HCT116 (cell line): ENCODE measurements at regions not wholly inside any gene's neighbourhood (a gene's known extent, or its start where the extent isn't known, plus 50 kb on each side); places are given as distances from the start of the nearest gene placed in this dataset.

ENCODE experiments used
- ATAC-seq: fragments of 200-7000 bp; cut with Tn5 transposase; 2 replicates; pipeline ENCODE4 v1.9.1; 2020; ENCODE audit warnings: mild to moderate bottlenecking, moderate library complexity
- BruUV-seq: library from RNA; stranded (reverse); fragments of 400-500 nt; replicated peaks from 2 replicates; lab custom pipeline; 2021; lab: Mats Ljungman, UMichigan
- CTCF ChIA-PET: fragments of 300-600 bp; sonication (Branson Sonifier 250); formaldehyde crosslinking; loops from one replicate; lab custom pipeline; 2021; ENCODE audit warnings: antibody characterized with exemption; lab: Charles Lee
- POLR2A ChIA-PET: fragments of 300-600, 350-600 bp; sonication (Branson Sonifier 250); formaldehyde crosslinking; loops from one replicate; lab custom pipeline; 2021; ENCODE audit warnings: antibody characterized with exemption; lab: Charles Lee
- RAD21 ChIA-PET, 2 experiments: fragments of 300-600 bp; sonication (Branson Sonifier 250); formaldehyde crosslinking; loops; one replicate each; lab custom pipeline; 2023; ENCODE audit warnings: low total read pairs in 2 of 2; ENCODE audit not compliant: uncharacterized antibody in 2 of 2, unreplicated experiment in 2 of 2, low non-redundant PET in 1 of 2; lab: Charles Lee
- DNase-seq: peaks from one replicate; pipeline ENCODE4 v3.0.0-alpha.2; 2010; ENCODE audit warnings: low read depth, low spot score
- H2AFZ ChIP-seq: fragments of 200-600 bp; shearing (Covaris generic), sonication (generic); 2 replicates; pipeline ENCODE4 v1.6.1; 2017; ENCODE audit warnings: low read depth, mixed run types, mixed read lengths, antibody characterized with exemption, low read length; ENCODE audit not compliant: poor library complexity, severe bottlenecking
- H3K27ac ChIP-seq: 2 replicates; pipeline ENCODE4 v1.5.1; 2012; ENCODE audit warnings: low read depth, low read length
- H3K27me3 ChIP-seq: fragments of 200-600 bp; sonication (generic); 2 replicates; pipeline ENCODE4 v1.6.1; 2016; ENCODE audit warnings: mixed run types, low read length, mixed read lengths; ENCODE audit not compliant: insufficient read depth
- H3K36me3 ChIP-seq, 2 experiments: fragments of 200-500 bp in 1 of 2; fragments of 200-600 bp in 1 of 2; sonication (Bioruptor generic) in 1 of 2; sonication (generic) in 1 of 2; 2 replicates each; pipeline versions ENCODE4 v1.5.1 to v1.6.1; 2014 to 2016; ENCODE audit warnings: low read length in 2 of 2, inconsistent platforms in 1 of 2, mixed read lengths in 1 of 2, mixed run types in 1 of 2; ENCODE audit not compliant: insufficient read depth in 2 of 2, control insufficient read depth in 1 of 2
- H3K4me1 ChIP-seq, 2 experiments: fragments of 200-600 bp in 1 of 2; sonication (generic) in 1 of 2; 2 replicates each; pipeline versions ENCODE4 v1.5.1 to v1.6.1; 2012 to 2017; ENCODE audit warnings: low read length in 2 of 2, inconsistent platforms in 1 of 2, mild to moderate bottlenecking in 1 of 2, mixed read lengths in 1 of 2, mixed run types in 1 of 2, moderate library complexity in 1 of 2; ENCODE audit not compliant: insufficient read depth in 2 of 2, control insufficient read depth in 1 of 2
- H3K4me2 ChIP-seq: fragments of 200-600 bp; sonication (generic); 2 replicates; pipeline ENCODE4 v1.6.1; 2017; ENCODE audit warnings: mixed run types, low read length, mixed read lengths
- H3K4me3 ChIP-seq, 2 experiments: fragments of 200-600 bp in 1 of 2; sonication (generic) in 1 of 2; replicated peaks in 1 of 2; 2 replicates each; pipeline ENCODE4 v1.5.1; 2011 to 2016; ENCODE audit warnings: low read length in 2 of 2, control low read depth in 1 of 2, low read depth in 1 of 2, mild to moderate bottlenecking in 1 of 2, mixed read lengths in 1 of 2, mixed run types in 1 of 2
- H3K79me2 ChIP-seq: fragments of 200-600 bp; sonication (generic); 2 replicates; pipeline ENCODE4 v1.6.1; 2017; ENCODE audit warnings: mild to moderate bottlenecking, mixed run types, low read length, moderate library complexity, mixed read lengths; ENCODE audit not compliant: insufficient read depth
- H3K9ac ChIP-seq: fragments of 200-600 bp; sonication (generic); 2 replicates; pipeline ENCODE4 v1.6.1; 2016; ENCODE audit warnings: low read length, mixed read lengths
- H3K9me2 ChIP-seq: fragments of 200-600 bp; sonication (generic), shearing (Covaris generic); 2 replicates; pipeline ENCODE4 v1.6.1; 2017; ENCODE audit warnings: mixed run types, mild to moderate bottlenecking, moderate library complexity; ENCODE audit not compliant: insufficient read depth
- H3K9me3 ChIP-seq, 2 experiments: fragments of 200-500 bp in 1 of 2; fragments of 200-600 bp in 1 of 2; sonication (Bioruptor generic) in 1 of 2; sonication (generic) in 1 of 2; 2 replicates each; pipeline ENCODE4 v1.6.1; 2014 to 2017; ENCODE audit warnings: low read length in 2 of 2, mixed read lengths in 2 of 2, inconsistent platforms in 1 of 2, low read depth in 1 of 2, mild to moderate bottlenecking in 1 of 2, mixed run types in 1 of 2, moderate library complexity in 1 of 2; ENCODE audit not compliant: control insufficient read depth in 1 of 2, insufficient read depth in 1 of 2
- H4K20me1 ChIP-seq: fragments of 200-600 bp; sonication (generic), shearing (Covaris generic); 2 replicates; pipeline ENCODE4 v1.6.1; 2017; ENCODE audit warnings: mixed run types, mild to moderate bottlenecking, moderate library complexity; ENCODE audit not compliant: insufficient read depth
- CBX3 ChIP-seq: IDR thresholded peaks from 2 replicates; pipeline ENCODE4 v1.6.1; 2012; ENCODE audit warnings: low read depth
- CEBPB ChIP-seq: IDR thresholded peaks from 2 replicates; pipeline ENCODE4 v1.6.1; 2012; ENCODE audit warnings: low read depth
- CTCF ChIP-seq, 3 experiments: fragments of 200-600 bp in 1 of 3; sonication (generic) in 1 of 3; IDR thresholded peaks in 2 of 3; conservative IDR thresholded peaks in 1 of 3; 2 replicates each; pipeline ENCODE4 v1.5.1; 2012 to 2017; ENCODE audit warnings: low read depth in 2 of 3, low read length in 2 of 3, antibody characterized with exemption in 1 of 3, borderline replicate concordance in 1 of 3, control low read depth in 1 of 3, mild to moderate bottlenecking in 1 of 3, mixed read lengths in 1 of 3, mixed run types in 1 of 3, moderate library complexity in 1 of 3; ENCODE audit not compliant: insufficient read depth in 1 of 3
- ELF1 ChIP-seq: IDR thresholded peaks from 2 replicates; pipeline ENCODE4 v1.6.1; 2012; ENCODE audit warnings: low read depth, borderline replicate concordance
- EZH2 ChIP-seq: fragments of 200-600 bp; sonication (generic); IDR thresholded peaks from 2 replicates; pipeline ENCODE4 v1.6.1; 2017; ENCODE audit warnings: antibody characterized with exemption, mixed run types
- EZH2phosphoT487 ChIP-seq: fragments of 200-600 bp; IDR thresholded peaks from 2 replicates; pipeline ENCODE4 v1.6.1; 2018; ENCODE audit warnings: antibody characterized with exemption, borderline replicate concordance
- FOSL1 ChIP-seq: IDR thresholded peaks from 2 replicates; pipeline ENCODE4 v1.6.1; 2012; ENCODE audit warnings: low read depth
- JUND ChIP-seq: IDR thresholded peaks from 2 replicates; pipeline ENCODE4 v1.6.1; 2012
- MAX ChIP-seq: IDR thresholded peaks from 2 replicates; pipeline ENCODE4 v1.6.1; 2012
- POLR2A ChIP-seq: IDR thresholded peaks from 2 replicates; pipeline ENCODE4 v1.7.0; 2011; ENCODE audit warnings: borderline replicate concordance; ENCODE audit not compliant: insufficient read depth, insufficient read length; ENCODE audit errors: extremely low read depth
- POLR2AphosphoS5 ChIP-seq: IDR thresholded peaks from 2 replicates; pipeline ENCODE4 v1.6.1; 2011; ENCODE audit warnings: mild to moderate bottlenecking, low read depth, low read length, moderate library complexity
- RAD21 ChIP-seq: IDR thresholded peaks from 2 replicates; pipeline ENCODE4 v1.6.1; 2012; ENCODE audit warnings: low read depth, mild to moderate bottlenecking
- REST ChIP-seq: IDR thresholded peaks from 2 replicates; pipeline ENCODE4 v1.6.1; 2012; ENCODE audit warnings: low read depth
- SIN3A ChIP-seq: IDR thresholded peaks from 2 replicates; pipeline ENCODE4 v1.6.1; 2012; ENCODE audit warnings: low read depth
- SP1 ChIP-seq: IDR thresholded peaks from 2 replicates; pipeline ENCODE4 v1.6.1; 2012; ENCODE audit warnings: low read depth
- SRF ChIP-seq: IDR thresholded peaks from 2 replicates; pipeline ENCODE4 v1.6.1; 2012; ENCODE audit warnings: low read depth
- ZBTB33 ChIP-seq: IDR thresholded peaks from 2 replicates; pipeline ENCODE4 v1.6.1; 2011; ENCODE audit warnings: mild to moderate bottlenecking, low read length, moderate library complexity; ENCODE audit not compliant: insufficient replicate concordance; ENCODE audit errors: extremely low read depth
- ZFX ChIP-seq: fragments of 450-650 bp; IDR thresholded peaks from 2 replicates; pipeline ENCODE4 v1.6.1; 2017
- intact Hi-C: fragments of 100-400 bp; cut with micrococcal nuclease; formaldehyde crosslinking; loops from 2 replicates; pipeline ENCODE4 v1.10.0; 2022

- H3K4me2 ChIP-seq, result no peak overlapping the region
- POLR2A ChIA-PET, result no interaction called here
- RAD21 ChIA-PET, result no interaction called here
- no peak for ATAC-seq
- no peak overlapping the region for H3K27ac ChIP-seq
- TF ChIP-seq CEBPB (no peak), MAX (no peak), ZBTB33 (no peak), POLR2AphosphoS5 (no peak), EZH2phosphoT487 (no peak), SIN3A (no peak), ZFX (no peak), REST (no peak), ELF1 (no peak), RAD21 (no peak), EZH2 (no peak), CTCF (IDR thresholded peaks at IDR 0.05 in 2 of 3, conservative IDR thresholded peaks at IDR 0.05 in 1 of 3; ENCODE audit: borderline replicate concordance in 1 of 3, insufficient read depth in 1 of 3, low read depth in 2 of 3, low read length in 2 of 3) (no peak), FOSL1 (no peak), POLR2A (no peak), CBX3 (no peak), JUND (no peak), SRF (no peak), SP1 (no peak)
- no peaks in the 10 kb centered on the region for H3K4me1 ChIP-seq
- no peaks in the 10 kb centered on the region for H3K79me2 ChIP-seq
- no peaks in the 10 kb centered on the region for H3K27me3 ChIP-seq
- H3K9ac ChIP-seq, result no peak overlapping the region
- no peaks in the 10 kb centered on the region for H4K20me1 ChIP-seq
- H3K4me3 ChIP-seq, result no peak overlapping the region
- CTCF ChIA-PET, result no interaction called here
- DNase-seq, result no peak
- H3K9me3 ChIP-seq, result no peaks in the 10 kb centered on the region
- no TSS peak for BruUV-seq
- no peaks in the 10 kb centered on the region; the same call in 1 of the 2 replicates for H3K9me2 ChIP-seq
- H2AFZ ChIP-seq, result no peak overlapping the region
- intact Hi-C loops, result no loop called here
- H3K36me3 ChIP-seq, result no peaks in the 10 kb centered on the region
Observed at GRCh38 chr3:176119826-176120225, 1077.5 kb downstream of the TBL1XR1 start.
